ENCODE measurements at regions not wholly inside any gene's neighbourhood (a gene's known extent, or its start where the extent isn't known, plus 50 kb on each side); places are given as distances from the start of the nearest gene placed in this dataset.
"Not testable (repeated sequence)": the region's sequence is repeated elsewhere in the genome, so short reads cannot be mapped to it uniquely, and the experiment has no call there.

GRCh38 chr7:13631207-13632049 is 358.0 kb downstream of the ETV1 start:
- not testable (repeated sequence) for DNase-seq

GRCh38 chr7:13633857-13634256 is 355.6 kb downstream of the ETV1 start:
- no peak for DNase-seq

DNA sequence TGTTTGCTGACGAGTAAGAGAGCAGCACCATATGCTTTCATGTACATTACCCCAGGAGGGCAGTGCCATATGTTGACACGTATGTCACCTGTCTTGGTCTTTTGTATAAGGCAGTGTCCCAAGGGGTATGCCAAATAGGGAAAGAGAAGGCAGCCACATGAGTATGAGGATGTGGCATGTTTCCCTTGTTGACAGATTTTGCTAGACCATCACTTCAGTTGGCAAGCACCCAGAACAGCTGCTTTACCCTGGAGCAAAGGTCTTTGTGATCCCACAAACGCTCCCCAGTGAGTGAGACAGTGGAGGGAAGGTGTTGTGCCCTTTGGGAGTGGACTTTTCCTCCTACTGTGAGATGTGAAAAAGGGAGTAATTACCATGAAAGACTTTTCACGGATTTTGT is 350.1 kb downstream of the ETV1 start:
- no peak for DNase-seq

GRCh38 chr7:13641714-13642113 is 347.8 kb downstream of the ETV1 start:
- no peak for DNase-seq

DNA sequence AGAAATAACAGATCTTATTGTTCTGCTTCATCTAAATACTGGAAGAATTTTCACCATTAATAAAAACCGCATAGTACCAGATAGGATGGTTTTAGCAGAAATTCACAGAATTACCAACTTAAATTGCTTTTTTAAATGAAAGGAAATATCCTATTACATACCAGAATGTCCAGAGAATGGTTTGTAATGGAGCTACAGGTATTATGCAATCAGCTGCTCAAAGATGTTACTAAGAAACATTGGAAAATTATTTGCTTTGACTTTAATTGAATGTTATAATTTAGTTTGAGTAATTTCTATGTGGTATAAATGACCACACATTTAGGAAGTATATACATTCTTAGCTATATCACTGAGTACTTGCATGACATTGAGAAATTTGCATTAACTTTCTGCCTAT is 338.3 kb downstream of the ETV1 start:
- DNase-seq, result no peak

GRCh38 chr7:13656330-13656729 is 333.1 kb downstream of the ETV1 start:
- no peak for DNase-seq

DNA sequence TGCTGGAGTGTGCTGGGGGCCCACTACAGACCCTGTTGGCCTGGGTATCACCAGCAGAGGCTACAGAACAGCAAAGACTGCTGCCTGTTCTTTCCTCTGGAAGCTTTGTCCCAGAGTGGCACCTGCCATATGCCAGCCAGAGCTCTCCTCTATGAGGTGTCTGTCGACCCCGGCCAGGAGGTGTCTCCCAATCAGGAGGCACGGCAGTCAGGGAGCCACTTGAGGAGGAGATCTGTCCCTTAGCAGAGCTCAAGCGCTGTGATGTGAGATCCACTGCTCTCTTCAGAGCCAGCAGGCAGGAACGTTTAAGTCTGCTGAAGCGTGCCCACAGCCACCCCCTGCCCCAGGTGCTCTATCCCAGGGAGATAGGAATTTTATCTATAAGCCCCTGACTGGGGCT is 316.2 kb downstream of the ETV1 start:
- no peak for DNase-seq

GRCh38 chr7:13682626-13683025 is 306.8 kb downstream of the ETV1 start:
- DNase-seq, result no peak

DNA sequence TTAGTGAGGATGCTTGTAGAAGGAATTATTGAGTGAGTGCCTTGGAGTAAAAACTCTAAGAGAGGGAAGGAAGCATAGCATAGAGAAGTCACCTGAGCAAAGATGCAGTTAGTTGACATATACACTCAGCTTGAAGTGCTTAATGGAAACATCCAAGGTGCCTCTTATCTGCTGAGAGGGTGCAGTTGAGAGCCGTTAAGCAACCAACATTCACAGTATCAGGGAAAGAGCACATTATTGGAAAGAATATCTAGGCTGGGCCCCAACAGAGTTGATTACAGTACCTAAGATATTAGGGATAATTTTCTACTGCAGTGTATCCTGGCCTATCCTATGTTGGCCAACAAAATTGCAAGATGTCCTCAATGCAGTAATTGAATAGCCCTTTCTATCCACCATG is 302.0 kb downstream of the ETV1 start:
- DNase-seq, result no peak

GRCh38 chr7:13692548-13692947 is 296.9 kb downstream of the ETV1 start:
- DNase-seq, result no peak

DNA sequence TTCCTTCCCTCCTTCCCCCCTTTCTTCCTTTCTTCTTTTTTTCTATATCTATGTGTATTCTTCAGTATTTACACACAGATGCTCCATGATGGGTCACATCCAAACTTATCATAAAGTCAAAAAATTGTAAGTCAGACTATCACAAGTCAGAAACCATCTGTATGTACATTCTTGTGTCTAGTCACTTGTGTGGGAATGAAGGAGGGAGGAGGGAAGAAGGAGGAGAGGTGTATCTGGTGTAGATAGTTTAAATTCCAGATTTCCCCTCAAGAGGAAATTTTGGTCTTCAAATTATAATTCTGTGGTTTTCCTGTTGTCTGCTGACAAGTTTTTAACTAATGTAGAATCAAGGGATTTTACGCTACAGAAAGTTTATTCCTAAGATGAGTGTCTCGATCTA is 287.2 kb downstream of the ETV1 start:
- DNase-seq, result no peak

DNA sequence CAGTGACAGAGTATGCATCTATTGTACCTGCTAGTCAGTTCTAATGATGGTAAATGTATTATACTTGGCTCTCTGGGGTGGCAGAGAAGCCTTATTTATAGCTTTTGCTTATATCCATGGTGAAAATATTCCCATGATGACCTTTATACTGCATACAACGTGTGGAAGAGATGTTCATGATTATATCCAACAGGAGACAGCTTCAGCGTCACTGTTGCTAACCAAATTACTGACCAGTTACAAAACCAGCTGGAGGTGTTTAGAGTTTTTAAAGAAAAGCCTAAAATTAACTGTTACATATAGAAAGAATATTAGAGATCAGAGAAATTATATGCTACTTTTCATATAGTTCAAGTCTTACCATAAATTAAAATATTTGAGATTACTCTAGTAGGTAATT is 280.8 kb downstream of the ETV1 start:
- DNase-seq, result no peak

GRCh38 chr7:13713092-13713491 is 276.4 kb downstream of the ETV1 start:
- DNase-seq, result no peak

DNA sequence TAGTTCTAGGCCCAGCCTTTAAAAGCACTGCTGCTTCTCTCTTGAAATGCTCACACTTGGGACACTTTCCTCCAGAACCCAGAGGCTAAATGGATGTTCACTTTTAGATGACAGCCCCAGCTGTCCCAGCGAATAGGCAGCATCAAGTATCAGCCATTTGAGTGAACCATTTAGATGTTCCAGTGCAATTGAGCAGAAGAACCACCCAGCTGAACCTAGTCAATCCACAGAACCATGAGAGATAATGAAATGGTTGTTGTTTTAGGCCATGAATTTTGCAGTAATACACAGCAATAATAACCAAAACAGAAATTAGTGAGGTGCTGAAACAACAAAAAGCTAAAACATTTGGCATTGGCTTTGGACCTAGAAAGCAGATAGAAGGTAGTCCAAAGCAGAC is 273.9 kb downstream of the ETV1 start:
- DNase-seq, result no peak

GRCh38 chr7:13717031-13717430 is 272.4 kb downstream of the ETV1 start:
- no peak for DNase-seq

DNA sequence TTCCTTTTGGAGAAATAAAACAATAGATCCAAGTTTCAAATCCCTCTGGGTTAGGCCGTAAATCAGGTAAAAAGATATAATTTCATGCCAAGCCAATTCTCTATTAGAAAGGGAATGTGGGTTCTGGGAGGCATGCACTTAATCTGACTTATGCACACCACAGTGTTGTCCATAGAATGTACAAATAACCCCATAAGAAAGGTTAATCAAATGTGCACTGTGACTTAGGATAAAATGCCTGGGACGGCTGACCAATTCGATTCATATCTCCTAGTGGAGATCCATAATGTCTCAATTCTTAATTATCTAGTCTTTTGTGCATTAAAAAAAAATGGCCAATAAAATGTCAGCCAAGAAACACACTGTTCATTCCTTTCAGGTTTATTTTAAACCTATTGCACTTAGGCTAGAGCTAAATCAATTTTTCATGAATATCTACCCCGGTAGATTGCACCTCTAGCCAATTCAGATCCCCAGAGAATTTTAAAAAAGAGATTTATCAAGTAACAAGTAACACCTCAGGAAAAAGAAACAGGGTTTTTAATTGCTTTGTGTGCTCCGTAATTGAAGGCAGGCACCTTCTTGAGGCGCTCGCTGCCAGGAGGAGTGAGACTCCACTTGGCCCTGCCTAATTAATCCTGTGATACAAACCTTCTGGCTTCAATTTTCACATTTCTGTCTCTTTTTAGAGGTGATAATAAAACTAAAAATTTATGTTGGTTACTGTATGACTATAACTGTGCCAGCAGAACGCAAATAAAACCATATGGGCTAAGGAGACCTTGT is 265.1 kb downstream of the ETV1 start:
- no peak for DNase-seq

DNA sequence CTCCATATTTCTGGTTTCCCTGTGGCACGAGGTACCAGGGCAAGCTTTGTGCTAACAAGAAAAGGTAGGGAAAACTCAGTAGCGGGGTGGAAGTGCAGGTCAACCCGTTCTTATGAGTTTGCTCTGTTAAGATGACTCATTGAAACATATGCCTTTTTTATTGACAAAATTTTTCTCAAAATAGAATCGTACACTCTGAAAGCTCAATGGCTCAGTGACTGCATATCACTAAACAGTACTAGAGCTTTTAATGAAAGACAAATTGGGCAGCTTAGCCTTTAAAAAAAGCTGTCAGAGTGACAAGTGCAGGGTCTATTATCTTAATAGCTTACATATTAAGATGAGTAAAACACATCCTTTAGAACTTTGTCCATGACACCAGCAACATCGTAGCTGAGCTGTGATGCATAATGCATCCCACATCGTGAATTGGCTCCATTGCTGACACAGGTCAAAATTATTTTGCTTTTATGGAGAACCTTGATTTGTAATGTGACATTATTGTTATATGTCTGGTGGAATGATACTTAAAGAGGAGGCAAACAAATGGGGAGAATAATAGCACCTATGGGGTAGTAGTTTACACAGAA is 264.4 kb downstream of the ETV1 start:
- no peak for DNase-seq

GRCh38 chr7:13725591-13725990 is 263.9 kb downstream of the ETV1 start:
- DNase-seq, result no peak

DNA sequence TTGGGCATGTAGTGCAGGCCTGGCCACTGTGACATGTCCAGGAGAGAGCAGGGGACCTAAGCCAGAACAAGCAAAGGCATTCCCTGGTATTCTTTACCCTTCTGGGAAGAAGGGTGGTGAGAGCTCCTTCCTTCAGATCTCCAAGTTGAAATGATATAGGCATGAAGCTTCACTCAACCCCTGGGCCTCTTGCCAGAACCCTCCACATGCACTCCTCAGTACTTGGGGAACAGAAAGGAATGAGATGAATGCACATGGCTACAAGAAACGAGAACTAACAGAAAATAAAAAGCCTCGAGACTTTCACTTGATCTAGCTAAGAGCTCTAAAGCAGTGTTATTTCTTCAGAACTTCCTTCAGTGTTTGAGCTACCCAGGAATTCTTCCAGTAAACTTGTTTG is 262.2 kb downstream of the ETV1 start:
- no peak for DNase-seq

DNA sequence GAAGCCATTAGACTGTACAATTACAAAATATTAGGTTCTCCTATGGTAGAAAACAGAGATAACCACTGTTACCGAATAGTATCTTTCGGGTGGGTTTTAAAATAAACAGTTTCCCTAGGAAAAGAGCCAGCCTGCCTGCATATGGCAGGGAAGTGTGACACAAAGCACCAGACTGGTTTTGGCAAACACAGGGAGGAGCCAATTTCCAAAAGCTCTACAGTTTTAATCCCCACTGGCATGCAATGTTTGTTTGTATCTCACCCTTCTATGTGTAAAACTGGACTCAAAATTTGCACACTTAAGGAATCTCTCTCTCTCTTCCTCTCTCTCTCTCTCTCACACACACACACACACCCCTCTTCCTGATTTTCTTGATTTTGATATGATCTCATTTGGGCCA is 261.7 kb downstream of the ETV1 start:
- no peak for DNase-seq

- not testable (repeated sequence) for DNase-seq
Observed at GRCh38 chr7:13728430-13728829, 261.0 kb downstream of the ETV1 start.

GRCh38 chr7:13731643-13732042 is 257.8 kb downstream of the ETV1 start:
- no peak for DNase-seq

- DNase-seq, result no peak
Observed at GRCh38 chr7:13737563-13737962, 251.9 kb downstream of the ETV1 start.

GRCh38 chr7:13742126-13742525 is 247.3 kb downstream of the ETV1 start:
- no peak for DNase-seq

Measured in T-helper 1 cell (primary cell).